H9 (cell line): ENCODE measurements at regions not wholly inside any gene's neighbourhood (a gene's known extent, or its start where the extent isn't known, plus 50 kb on each side); places are given as distances from the start of the nearest gene placed in this dataset.

Experiments
- DNase-seq: peaks from one replicate; pipeline ENCODE4 v3.0.0-alpha.2; 2017
- H2AFZ ChIP-seq: one replicate; pipeline ENCODE4 v1.6.1; 2013; ENCODE audit warnings: mild to moderate bottlenecking, low read length, control low read depth, moderate library complexity
- H2AK5ac ChIP-seq: 2 replicates; pipeline ENCODE4 v1.6.1; 2013; ENCODE audit warnings: low read length, control low read depth, mixed read lengths; ENCODE audit not compliant: insufficient read length
- H2BK120ac ChIP-seq: one replicate; pipeline ENCODE4 v1.6.1; 2013; ENCODE audit warnings: low read depth, mild to moderate bottlenecking, low read length, control low read depth, inconsistent platforms; ENCODE audit not compliant: poor library complexity, severe bottlenecking
- H2BK12ac ChIP-seq: 2 replicates; pipeline ENCODE4 v1.6.1; 2013; ENCODE audit warnings: low read length, control low read depth, mixed read lengths, low read depth; ENCODE audit not compliant: insufficient read length
- H2BK15ac ChIP-seq: 2 replicates; pipeline ENCODE4 v1.6.1; 2013; ENCODE audit warnings: low read depth, low read length, control low read depth
- H2BK20ac ChIP-seq: one replicate; pipeline ENCODE4 v1.6.1; 2013; ENCODE audit warnings: low read depth, mild to moderate bottlenecking, low read length, control low read depth, inconsistent platforms; ENCODE audit not compliant: poor library complexity, severe bottlenecking
- H2BK5ac ChIP-seq: 2 replicates; pipeline ENCODE4 v1.6.1; 2013; ENCODE audit warnings: low read length, control low read depth, mixed read lengths; ENCODE audit not compliant: insufficient read length
- H3K14ac ChIP-seq: 2 replicates; pipeline ENCODE4 v1.6.1; 2013; ENCODE audit warnings: low read length, control low read depth; ENCODE audit not compliant: insufficient read depth
- H3K18ac ChIP-seq: 2 replicates; pipeline ENCODE4 v1.6.1; 2013; ENCODE audit warnings: low read depth, mild to moderate bottlenecking, mixed read lengths, low read length, control low read depth; ENCODE audit not compliant: insufficient read length
- H3K23ac ChIP-seq: 2 replicates; pipeline ENCODE4 v1.6.1; 2013; ENCODE audit warnings: low read length, control low read depth, mixed read lengths, low read depth; ENCODE audit not compliant: insufficient read length
- H3K23me2 ChIP-seq: 2 replicates; pipeline ENCODE4 v1.6.1; 2013; ENCODE audit warnings: low read depth, mild to moderate bottlenecking, mixed read lengths, low read length, control low read depth; ENCODE audit not compliant: insufficient read length, poor library complexity, severe bottlenecking
- H3K27ac ChIP-seq: 2 replicates; pipeline ENCODE4 v1.5.1; 2013; ENCODE audit warnings: low read length, control low read depth, mixed read lengths, low read depth; ENCODE audit not compliant: insufficient read length
- H3K27me3 ChIP-seq: 2 replicates; pipeline ENCODE4 v1.6.1; 2013; ENCODE audit warnings: low read length, control low read depth, inconsistent platforms; ENCODE audit not compliant: insufficient read depth
- H3K4ac ChIP-seq: 2 replicates; pipeline ENCODE4 v1.6.1; 2013; ENCODE audit warnings: low read depth, mild to moderate bottlenecking, control low read depth, inconsistent platforms, low read length, moderate library complexity
- H3K4me1 ChIP-seq: 2 replicates; pipeline ENCODE4 v1.6.1; 2013; ENCODE audit warnings: low read length, control low read depth, inconsistent platforms; ENCODE audit not compliant: insufficient read depth
- H3K4me2 ChIP-seq: 2 replicates; pipeline ENCODE4 v1.6.1; 2013; ENCODE audit warnings: low read length, control low read depth, mixed read lengths; ENCODE audit not compliant: insufficient read length, insufficient read depth
- H3K56ac ChIP-seq: 2 replicates; pipeline ENCODE4 v1.6.1; 2013; ENCODE audit warnings: low read depth, mild to moderate bottlenecking, mixed read lengths, low read length, control low read depth; ENCODE audit not compliant: insufficient read length
- H3K79me1 ChIP-seq: 2 replicates; pipeline ENCODE4 v1.6.1; 2013; ENCODE audit warnings: low read depth, mild to moderate bottlenecking, moderate library complexity, low read length, control low read depth, inconsistent platforms; ENCODE audit not compliant: insufficient read depth, poor library complexity, severe bottlenecking
- H3K79me2 ChIP-seq: 2 replicates; pipeline ENCODE4 v1.6.1; 2013; ENCODE audit warnings: low read length, control low read depth, inconsistent platforms; ENCODE audit not compliant: insufficient read depth
- H3K9ac ChIP-seq: 2 replicates; pipeline ENCODE4 v1.6.1; 2013; ENCODE audit warnings: low read length, control low read depth, mixed read lengths; ENCODE audit not compliant: insufficient read length; ENCODE audit errors: extremely low read depth
- H3K9me3 ChIP-seq: one replicate; pipeline ENCODE4 v1.6.1; 2013; ENCODE audit warnings: low read depth, low read length, inconsistent platforms; ENCODE audit not compliant: control insufficient read depth
- H3T11ph ChIP-seq: one replicate; pipeline ENCODE4 v1.6.1; 2013; ENCODE audit warnings: mild to moderate bottlenecking, low read length, control low read depth, inconsistent platforms
- H4K20me1 ChIP-seq: one replicate; pipeline ENCODE4 v1.6.1; 2013; ENCODE audit not compliant: control insufficient read depth, insufficient read length, insufficient read depth
- H4K5ac ChIP-seq: 2 replicates; pipeline ENCODE4 v1.6.1; 2013; ENCODE audit warnings: low read depth, mild to moderate bottlenecking, mixed read lengths, low read length, control low read depth; ENCODE audit not compliant: insufficient read length
- H4K8ac ChIP-seq: replicated peaks from 2 replicates; pipeline ENCODE4 v1.6.1; 2013; ENCODE audit warnings: low read length, control low read depth, mixed read lengths, low read depth; ENCODE audit not compliant: insufficient read length
- H4K91ac ChIP-seq: 2 replicates; pipeline ENCODE4 v1.6.1; 2013; ENCODE audit warnings: low read depth, mild to moderate bottlenecking, moderate library complexity, mixed read lengths, low read length, control low read depth; ENCODE audit not compliant: insufficient read length
- H3K27ac Mint-ChIP-seq, 3 experiments: 2 replicates in 2 of 3; 3 replicates in 1 of 3; pipeline ENCODE4 v1.8.0; 2020 to 2021; ENCODE audit warnings: mixed read lengths in 3 of 3, mild to moderate bottlenecking in 1 of 3, moderate library complexity in 1 of 3
- H3K27me3 Mint-ChIP-seq: 2 replicates; pipeline ENCODE4 v1.8.0; 2021; ENCODE audit warnings: low read depth, mild to moderate bottlenecking, moderate library complexity, mixed read lengths
- H3K36me3 Mint-ChIP-seq, 3 experiments: 2 replicates in 2 of 3; 3 replicates in 1 of 3; pipeline ENCODE4 v1.8.0; 2020 to 2021; ENCODE audit warnings: low read depth in 3 of 3, mixed read lengths in 3 of 3; ENCODE audit not compliant: insufficient read depth in 1 of 3
- H3K4me1 Mint-ChIP-seq, 2 experiments: 2 replicates each; pipeline ENCODE4 v1.8.0; 2020; ENCODE audit warnings: mixed read lengths in 2 of 2
- H3K4me3 Mint-ChIP-seq, 2 experiments: 2 replicates in 1 of 2; 3 replicates in 1 of 2; pipeline ENCODE4 v1.8.0; 2020 to 2021; ENCODE audit warnings: mild to moderate bottlenecking in 2 of 2, mixed read lengths in 2 of 2, moderate library complexity in 1 of 2
- H3K9me3 Mint-ChIP-seq, 2 experiments: 2 replicates in 1 of 2; 3 replicates in 1 of 2; pipeline ENCODE4 v1.8.0; 2020; ENCODE audit warnings: mild to moderate bottlenecking in 2 of 2, mixed read lengths in 2 of 2, moderate library complexity in 1 of 2
- CTCF ChIP-seq: fragments of 200-600 bp; sonication (generic); conservative IDR thresholded peaks from 3 replicates; pipeline ENCODE4 v1.8.0; 2021; ENCODE audit warnings: antibody characterized with exemption, mild to moderate bottlenecking
- WGBS: extraction: QIAGEN DNeasy Blood & Tissue Kit; methylation state at CpG from one replicate; pipeline ENCODE4 v1.1.7; 2013; ENCODE audit warnings: missing lambda C conversion rate, low lambda C conversion rate, mixed read lengths; ENCODE audit not compliant: insufficient read length; ENCODE audit errors: extremely low coverage; 5-methylcytosine and 5-hydroxymethylcytosine counted together

GRCh38 chr1:2942410-2942809 is 78.9 kb upstream of the ACTRT2 start:
- no peak overlapping the region for H2BK5ac ChIP-seq
- H4K91ac ChIP-seq: no peak overlapping the region
- H4K5ac ChIP-seq: no peak overlapping the region
- no peak overlapping the region for H3T11ph ChIP-seq
- no peaks in the 10 kb centered on the region for H3K79me1 ChIP-seq
- H3K4me2 ChIP-seq: no peak overlapping the region
- no peak overlapping the region for H4K8ac ChIP-seq
- H3K79me2 ChIP-seq: no peaks in the 10 kb centered on the region
- H3K14ac ChIP-seq: no peak overlapping the region
- H3K9ac ChIP-seq: no peak overlapping the region
- H4K20me1 ChIP-seq: no peaks in the 10 kb centered on the region
- H2BK12ac ChIP-seq: no peak overlapping the region
- H2BK15ac ChIP-seq: no peak overlapping the region
- no peaks in the 10 kb centered on the region for H3K27me3 ChIP-seq
- H2BK120ac ChIP-seq: no peak overlapping the region
- no peak for TF ChIP-seq CTCF
- H3K9me3 ChIP-seq: peaks cover 89% of the 10 kb centered on the region
- WGBS: no CpG with 5 or more reads among the region's 5 CpGs
- no peak overlapping the region for H2BK20ac ChIP-seq
- no peaks in the 10 kb centered on the region for H3K23me2 ChIP-seq
- Mint-ChIP-seq H3K36me3 (peaks cover 0 to 17% (median 7%) of the 10 kb centered on the region in 3 experiments; a peak in 4 of 7 replicates), H3K9me3 (peaks cover 36 to 60% of the 10 kb centered on the region in 2 experiments), H3K27ac (no peak overlapping the region), H3K4me3 (no peak overlapping the region), H3K4me1 (no peaks in the 10 kb centered on the region), H3K27me3 (peaks cover 2% of the 10 kb centered on the region; the same call in 1 of the 2 replicates)
- H3K27ac ChIP-seq: no peak overlapping the region
- H3K4me1 ChIP-seq: no peaks in the 10 kb centered on the region
- H3K18ac ChIP-seq: no peak overlapping the region
- no peak overlapping the region for H3K23ac ChIP-seq
- H3K56ac ChIP-seq: no peak overlapping the region
- H3K4ac ChIP-seq: no peak overlapping the region
- H2AFZ ChIP-seq: no peak overlapping the region
- no peak overlapping the region for H2AK5ac ChIP-seq
- no peak for DNase-seq
